ENCODE measurements at regions not wholly inside any gene's neighbourhood (a gene's known extent, or its start where the extent isn't known, plus 50 kb on each side); places are given as distances from the start of the nearest gene placed in this dataset.

GRCh38 chr1:88274431-88274830 is 409.6 kb upstream of the PKN2 start:
- TF ChIP-seq CTCF (IDR thresholded peaks at IDR 0.05): no peak
- no peak for TF ChIP-seq POLR2A (IDR thresholded peaks at IDR 0.05)

All from testis (tissue), 2 donors.